Stimulated activated CD4-positive, alpha-beta T cell treated with anti-CD3 and anti-CD28 coated beads, Interleukin-12 subunit alpha, Interleukin-12 subunit beta, amount 100 ng/mL, for 4 hours (primary cell): ENCODE measurements at regions not wholly inside any gene's neighbourhood (a gene's known extent, or its start where the extent isn't known, plus 50 kb on each side); places are given as distances from the start of the nearest gene placed in this dataset.
"Not testable (repeated sequence)": the region's sequence is repeated elsewhere in the genome, so short reads cannot be mapped to it uniquely, and the experiment has no call there.

Source experiments
- DNase-seq: peaks from one replicate; pipeline ENCODE4 v3.0.0-alpha.2; 2020

DNA sequence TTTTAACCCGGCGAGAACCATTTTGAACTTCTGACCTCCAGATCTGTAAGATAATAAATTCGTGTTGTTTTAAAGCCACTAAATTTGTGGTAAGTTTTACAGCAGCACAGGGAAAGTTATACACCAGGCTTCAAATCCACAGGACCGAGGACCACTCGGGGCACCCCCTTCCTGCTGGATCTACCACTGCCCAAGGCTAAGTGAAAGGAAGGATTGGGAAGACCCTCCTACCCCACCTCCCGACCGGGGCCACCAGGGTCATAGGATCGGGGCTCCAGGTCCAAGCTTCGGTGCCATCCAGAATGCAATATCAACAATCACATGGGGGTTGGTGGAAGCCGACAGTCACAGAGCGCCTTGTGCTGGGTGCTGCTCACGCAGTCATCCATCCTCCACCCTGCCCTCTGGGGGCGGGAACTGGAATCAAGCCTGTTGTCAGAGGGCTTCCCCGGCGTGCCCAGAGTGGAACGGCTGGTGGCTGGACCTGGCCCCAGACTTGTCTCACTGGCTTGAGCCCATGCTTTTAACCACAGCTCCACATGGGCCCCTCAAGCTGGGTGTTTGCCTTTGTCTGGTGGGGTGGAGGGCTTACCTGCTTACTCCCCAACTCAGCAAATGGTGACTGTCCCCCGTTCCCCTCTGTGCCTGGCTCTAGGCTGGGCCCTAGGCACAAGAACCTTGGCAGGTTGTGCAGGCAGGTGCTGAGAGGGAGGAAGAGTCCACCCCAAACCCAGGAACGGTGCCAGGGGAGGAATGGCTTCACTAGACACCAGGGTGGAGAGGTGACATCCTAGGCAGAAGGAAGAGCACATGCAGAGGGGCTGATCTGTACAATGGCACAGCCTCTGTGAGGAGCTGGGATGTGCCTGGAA is 180.3 kb upstream of the RTL1 start:
- no peak for DNase-seq

DNA sequence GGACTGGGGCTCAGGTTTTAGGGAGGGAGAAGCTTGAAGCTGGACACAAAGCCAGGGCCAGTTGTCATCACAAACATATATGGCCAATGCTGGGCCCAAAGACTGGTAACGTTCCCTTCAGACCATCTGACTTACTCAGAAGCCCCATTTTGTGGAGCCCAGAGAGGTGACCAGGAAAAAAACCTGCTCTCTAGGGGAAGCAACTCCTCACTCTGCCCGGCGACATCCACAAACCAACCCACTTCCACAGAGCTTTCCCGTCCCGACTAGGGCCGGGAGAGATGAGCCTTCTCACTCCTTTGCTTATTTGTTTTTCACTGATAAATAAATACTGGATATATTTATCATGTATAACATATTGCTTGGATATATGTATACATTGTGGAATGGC is 180.9 kb upstream of the RTL1 start:
- no peak for DNase-seq

DNA sequence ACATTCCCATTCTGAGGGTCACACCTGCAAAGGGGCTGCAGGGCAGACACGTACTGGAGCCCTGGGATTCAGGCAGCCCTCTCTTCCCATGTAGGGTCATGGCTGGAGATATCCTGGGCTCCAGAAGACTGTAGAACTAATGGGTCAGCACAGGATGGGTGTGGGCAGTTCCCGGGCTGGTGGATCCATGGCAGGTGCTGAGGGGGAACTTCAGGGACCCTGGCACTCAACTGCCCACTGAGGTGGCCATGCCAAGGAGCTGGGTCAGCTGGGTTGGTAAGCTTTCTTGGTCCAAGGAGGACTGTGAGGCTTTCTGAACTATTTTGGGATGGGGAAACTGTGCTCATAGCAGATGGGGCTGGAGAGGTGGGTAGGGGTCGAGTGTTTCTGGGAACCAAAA is 183.4 kb upstream of the RTL1 start:
- DNase-seq = no peak

DNA sequence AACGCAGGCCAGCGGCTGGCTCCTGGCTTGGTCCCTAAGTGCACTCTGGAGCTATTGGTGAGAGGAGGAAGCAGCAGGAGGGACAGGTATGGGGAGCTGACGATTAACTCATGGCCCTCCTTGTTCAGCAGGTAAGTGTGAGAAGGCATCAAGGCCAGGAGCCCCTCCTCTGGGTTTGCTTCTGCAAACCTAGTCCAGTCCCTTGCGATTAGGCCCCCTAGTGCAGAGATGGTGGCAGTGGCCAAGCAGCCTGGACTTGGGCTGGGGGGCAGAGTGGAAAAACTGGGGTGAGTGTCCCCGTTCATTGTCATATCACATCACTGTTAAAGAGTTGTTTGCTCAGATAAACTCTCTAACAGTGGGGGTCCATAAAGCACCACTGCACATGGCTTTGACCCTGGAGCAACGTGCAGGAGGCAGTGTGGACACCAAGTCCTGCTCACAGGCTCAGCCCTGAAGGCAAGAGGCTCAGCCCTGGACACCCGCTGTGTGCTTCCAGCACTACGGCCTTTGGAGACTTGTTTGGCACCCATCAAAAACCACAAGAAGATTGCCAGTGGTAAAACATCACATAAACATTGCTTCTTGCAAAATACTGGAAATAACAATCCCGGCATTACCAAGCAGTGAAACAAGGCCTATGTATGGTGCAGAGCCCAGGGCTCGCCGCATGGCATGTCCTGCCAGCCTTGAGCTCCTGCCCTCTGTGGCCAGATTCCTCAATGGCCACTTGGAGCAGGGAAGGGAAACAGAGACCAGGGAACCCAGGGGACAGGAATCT is 184.3 kb upstream of the RTL1 start:
- no peak for DNase-seq

DNA sequence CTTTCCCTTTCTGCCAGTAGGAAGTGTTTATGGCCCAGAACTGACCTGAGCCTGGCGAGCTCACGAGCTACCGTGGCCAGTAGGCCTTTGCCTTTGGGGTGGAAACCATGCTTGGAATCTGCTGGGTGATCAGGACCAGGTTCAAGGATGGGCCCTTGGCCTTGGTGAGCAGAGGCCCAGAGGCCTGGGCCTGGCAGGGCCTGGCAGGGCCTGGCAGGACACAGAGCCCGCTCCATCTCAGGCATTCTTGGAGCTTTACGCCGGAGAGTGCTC is 184.8 kb upstream of the RTL1 start:
- DNase-seq = no peak

GRCh38 chr14:101088714-101089113 is 185.2 kb upstream of the RTL1 start:
- no peak for DNase-seq

- not testable (repeated sequence) for DNase-seq
Measured at GRCh38 chr14:101090478-101090877, 187.0 kb upstream of the RTL1 start.

DNA sequence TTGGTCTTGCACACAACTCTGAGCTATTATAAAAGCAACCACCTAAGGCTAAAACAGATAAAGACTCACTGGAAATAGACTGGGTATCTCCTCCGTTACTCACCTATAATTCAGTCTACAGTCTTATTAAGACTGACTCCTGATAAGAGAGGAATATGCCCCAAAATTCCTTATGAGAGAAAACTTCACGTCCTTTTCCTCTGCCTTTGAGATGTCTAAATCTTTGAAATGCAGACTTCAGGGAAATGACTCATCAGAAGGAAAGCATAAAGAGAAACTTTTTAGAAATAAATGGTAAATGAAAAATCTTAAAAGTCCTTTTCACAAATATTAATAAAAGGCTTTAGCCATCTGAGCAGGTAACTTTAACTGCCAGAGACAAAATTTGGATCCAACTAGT is 187.5 kb upstream of the RTL1 start:
- no peak for DNase-seq

GRCh38 chr14:101094916-101095315 is 191.4 kb upstream of the RTL1 start:
- DNase-seq = not testable (repeated sequence)

DNA sequence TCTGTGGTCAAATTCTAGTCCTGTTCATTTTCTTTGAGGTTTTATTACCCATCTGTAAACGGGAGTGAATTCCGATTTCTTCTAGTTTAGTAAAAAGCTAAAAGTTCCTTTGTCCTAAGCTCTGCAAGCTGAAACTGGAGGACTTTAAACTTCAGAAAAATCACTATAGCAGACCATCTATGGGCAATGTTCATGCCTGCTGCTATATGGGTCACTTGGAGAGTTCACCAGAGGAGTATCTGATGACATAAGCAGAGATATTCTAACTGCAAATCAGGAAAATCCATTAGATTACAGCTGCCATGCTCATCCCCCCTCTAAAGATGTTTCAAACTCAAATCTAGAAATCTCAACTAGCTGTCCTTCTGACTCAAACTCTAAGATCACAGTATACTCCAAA is 193.0 kb upstream of the RTL1 start:
- no peak for DNase-seq

DNA sequence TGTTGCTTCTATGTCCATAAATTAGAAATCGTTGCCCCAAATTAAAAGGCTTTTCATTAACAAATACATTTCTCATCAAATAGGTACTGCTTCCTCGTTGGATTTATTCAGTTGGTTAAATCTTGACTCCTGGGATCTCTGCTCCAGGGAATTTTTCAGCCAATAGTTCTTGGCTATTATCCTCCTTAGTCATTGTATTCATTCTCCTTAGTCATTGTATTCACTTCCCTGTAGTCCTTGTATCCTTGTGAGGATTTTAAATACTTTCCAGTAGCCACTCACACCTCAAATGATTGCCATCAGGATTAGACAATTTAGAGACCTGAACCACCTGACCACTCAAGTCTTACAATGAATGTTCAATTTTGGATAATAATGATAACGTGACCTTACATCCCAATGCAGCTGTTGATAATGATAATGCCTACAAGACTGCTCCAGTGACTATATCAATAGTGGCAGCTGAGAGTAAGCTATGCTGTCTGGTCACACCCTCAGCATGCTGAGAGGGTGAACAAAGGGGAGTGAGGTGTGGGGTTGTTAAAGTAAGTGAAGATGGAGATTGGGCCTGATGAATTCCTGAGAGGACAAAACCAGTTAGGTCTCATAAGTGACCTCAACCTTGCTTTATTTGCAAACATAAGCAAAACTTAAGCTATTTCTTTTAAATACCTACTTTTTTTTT is 193.7 kb upstream of the RTL1 start:
- DNase-seq = no peak

DNA sequence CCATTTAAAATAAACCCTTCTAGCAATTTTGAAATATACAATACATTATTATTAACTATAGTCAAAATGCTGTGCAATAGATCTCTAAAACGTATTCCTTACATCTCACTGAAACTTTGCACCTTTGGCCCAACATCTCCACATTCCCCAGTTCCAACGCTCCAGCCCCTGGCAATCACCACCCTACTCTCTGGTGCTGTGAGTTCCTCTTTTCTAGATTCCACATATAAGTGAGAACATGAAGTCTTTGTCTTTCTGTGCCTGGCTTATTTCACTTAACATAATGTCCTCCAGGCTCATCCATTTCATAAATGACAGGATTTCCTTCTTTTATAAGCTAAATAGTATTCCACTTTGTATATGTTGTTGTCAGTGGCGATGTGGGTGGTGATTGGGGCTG is 194.7 kb upstream of the RTL1 start:
- DNase-seq = no peak

- no peak for DNase-seq
Measured at GRCh38 chr14:101098641-101099040, 195.1 kb upstream of the RTL1 start.

DNA sequence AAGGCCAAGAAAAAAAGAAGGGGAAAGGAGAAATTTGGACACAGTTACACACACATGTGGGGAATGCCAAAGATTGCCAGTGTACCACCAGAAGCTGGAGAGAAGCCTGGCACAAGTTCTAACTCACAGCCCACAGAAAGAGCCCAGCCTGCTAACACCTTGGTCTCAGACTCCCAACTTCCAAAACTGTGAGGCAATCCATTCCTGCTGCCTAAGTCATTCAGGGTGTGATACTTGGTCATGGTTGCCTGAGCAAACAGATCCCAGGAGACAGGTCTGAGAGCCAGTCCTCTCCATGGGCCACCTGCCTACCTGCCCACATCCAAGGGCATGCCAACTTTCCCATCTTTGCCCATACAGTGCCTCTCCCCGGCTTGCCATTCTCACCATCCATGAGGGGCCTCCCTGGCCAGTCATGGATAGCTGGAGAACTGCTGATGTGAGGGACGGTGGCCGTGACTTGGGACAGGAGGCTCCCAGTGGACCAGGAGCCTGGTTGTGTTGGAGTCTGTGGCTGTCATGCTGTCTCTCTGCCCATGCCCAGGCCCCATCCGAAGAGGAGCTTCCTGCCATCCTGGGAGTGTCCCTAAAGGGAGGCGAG is 198.0 kb upstream of the RTL1 start:
- no peak for DNase-seq

- DNase-seq = no peak
Measured at GRCh38 chr14:101102875-101103274, 199.4 kb upstream of the RTL1 start.

DNA sequence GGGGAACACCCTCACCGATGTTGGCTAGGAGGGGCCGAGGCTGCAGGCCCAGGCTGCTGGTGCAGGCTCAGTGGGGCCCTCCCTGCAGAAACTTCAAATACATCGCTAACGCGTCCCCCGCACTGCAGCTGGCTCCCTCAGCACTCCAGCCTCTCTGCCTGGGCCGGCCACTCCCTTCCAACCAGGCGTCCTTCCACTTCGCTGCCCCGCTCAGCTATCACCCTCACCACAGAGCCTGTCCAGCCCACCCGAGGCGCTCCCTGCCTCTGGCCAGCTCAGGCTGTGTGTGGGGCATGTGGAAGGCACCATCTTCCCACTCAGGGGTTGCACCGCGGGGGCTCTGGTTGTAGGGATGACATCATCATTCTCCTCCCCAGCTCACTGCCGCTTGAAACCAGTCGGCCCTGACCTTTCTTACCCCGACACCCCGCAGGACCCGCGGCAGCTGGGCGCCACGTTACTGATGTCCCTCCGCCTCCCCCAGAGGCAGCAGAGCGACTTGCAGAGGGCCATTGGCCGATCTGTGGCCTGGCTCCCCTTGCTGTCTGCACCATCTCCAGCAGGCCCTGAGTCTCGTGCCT is 199.9 kb upstream of the RTL1 start:
- DNase-seq = no peak

DNA sequence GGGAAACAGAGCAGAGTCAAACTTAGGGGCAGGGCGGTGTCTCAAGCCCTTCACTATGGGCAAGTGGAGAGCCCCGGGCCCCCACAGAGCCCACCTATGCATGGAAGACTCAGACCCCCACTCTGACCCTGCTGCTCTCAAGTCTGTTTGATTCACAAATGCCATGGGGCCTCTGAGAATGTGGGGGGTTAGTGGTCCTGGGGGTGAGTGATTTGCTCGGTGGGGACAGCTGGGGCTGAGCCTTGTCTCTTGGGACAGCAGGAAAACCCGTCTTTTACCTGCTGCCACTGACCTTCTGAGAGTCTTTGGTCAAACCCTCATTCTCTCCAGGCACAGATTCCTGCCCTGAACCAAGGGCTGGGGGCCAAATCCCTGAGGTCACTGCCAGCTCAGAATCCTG is 201.0 kb upstream of the RTL1 start:
- no peak for DNase-seq

DNA sequence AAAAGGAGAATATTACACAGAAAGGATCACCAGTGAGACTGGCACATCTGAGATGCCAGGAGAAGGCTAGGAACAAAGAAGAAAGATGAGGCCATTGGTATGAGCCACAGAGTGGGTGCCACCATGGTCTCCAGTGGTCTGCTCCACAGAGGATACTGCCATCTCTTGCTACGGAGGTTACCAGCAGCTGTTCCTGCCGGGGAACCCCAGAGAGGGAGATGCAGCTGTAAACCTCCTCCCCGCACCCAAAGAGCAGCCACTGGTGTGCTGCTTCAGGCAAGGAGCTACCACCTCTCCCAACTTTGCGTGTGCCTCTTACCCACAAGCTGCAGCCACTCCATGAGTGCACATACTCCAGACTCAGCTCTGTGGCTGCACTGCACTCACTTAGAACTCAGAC is 201.5 kb upstream of the RTL1 start:
- DNase-seq = no peak

DNA sequence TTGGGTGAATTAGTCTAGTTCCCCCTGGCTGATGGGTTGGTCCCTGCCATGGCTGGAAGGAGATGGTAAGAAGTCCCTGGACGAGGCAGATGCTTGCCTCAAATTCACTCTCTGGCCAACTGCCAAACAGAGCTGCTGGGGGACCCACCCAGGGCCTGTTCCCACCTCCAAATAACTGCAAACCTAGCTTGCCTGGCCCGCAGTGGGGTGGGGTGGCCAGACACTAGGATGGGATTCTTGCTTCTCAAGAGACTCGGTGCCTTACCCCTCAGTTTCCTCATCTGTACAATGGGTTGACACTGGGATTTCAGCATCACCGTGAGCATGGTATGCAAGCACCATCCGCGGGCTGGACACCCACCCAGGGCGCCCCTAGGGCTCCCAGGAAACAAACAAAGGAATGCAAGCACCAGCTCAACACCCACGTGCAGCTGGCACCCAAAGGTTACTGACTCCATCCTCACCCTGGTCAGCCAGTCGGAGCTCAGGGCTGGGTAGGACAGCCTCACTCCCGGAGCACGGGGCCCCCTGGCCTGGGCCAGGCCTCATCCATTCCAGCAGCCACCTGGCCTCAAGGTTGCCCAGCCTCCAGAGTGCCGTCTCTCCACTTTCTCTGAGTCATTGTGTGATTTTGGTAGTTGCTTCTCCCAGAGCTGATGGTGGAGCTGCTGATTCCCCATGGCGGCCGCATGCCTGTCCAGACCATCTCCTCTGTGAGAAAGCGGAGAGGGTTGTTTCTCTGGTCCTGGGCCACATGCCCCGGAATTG is 205.2 kb upstream of the RTL1 start:
- no peak for DNase-seq

- DNase-seq = no peak
Measured at GRCh38 chr14:101109347-101109638, 205.8 kb upstream of the RTL1 start.

DNA sequence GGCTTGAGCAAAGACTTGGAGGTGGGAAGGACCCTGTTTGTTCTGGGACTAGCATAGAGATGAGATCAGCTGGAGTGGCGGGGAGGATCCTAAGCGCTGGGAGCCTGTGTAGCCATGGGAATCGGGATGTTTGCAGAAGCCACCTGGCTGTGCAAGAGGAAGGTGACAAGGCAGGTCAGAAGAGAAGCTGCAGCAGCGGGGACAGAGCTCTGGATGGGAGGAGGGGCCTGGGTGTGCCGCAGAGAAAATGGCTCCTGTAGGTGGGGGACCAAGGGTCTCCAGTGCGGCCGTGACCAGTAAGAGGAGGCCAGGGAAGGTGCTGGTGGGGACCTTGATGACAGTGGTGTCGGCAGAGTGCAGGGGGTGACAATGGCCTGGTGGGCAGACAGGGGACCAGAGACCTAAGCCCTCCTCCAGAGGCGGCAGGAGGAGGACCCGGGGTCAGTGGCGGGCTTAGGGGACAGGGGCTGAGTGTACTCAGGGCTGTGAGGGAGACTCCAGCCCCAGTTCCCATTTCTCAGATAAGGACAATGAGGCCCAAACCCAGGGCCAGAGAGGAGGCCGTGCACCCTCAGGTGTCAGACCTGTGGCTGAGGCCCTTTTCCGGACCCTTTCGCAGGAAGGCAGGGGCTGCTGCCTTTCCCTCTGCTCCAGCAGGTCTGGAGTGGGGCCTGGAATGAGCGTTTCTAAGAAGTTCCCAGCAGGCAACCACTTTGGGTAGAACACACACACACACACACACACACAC is 206.6 kb upstream of the RTL1 start:
- no peak for DNase-seq
